ENCODE measurements at regions not wholly inside any gene's neighbourhood (a gene's known extent, or its start where the extent isn't known, plus 50 kb on each side); places are given as distances from the start of the nearest gene placed in this dataset.

DNA sequence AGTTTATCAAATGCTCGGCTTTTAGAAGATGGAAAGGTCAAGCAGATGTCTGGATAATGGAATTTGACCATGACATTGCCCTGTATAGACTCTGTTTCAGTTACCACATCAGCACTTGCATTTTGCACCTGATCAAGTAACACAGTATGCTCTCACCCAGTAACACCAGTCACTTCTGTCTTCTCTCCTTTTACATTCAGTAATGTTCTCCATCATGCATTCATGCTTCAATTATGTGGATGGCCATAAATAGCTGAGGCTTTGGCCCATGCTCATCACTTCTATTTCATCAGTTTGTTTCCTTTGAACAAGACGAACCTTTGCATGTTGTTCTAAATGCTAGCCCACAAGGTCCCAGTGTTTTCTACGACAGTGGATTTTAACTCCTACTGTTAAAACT is 322.9 kb upstream of the ACVR2A start:
- Mint-ChIP-seq H3K36me3 (ENCODE audit: low read depth, unreplicated experiment) (no peaks in the 10 kb centered on the region), H3K4me3 (ENCODE audit: unreplicated experiment) (no peak overlapping the region), H3K4me1 (ENCODE audit: low read depth, unreplicated experiment) (peaks cover 10% of the 10 kb centered on the region), H3K27me3 (ENCODE audit: low read depth, unreplicated experiment) (no peaks in the 10 kb centered on the region), H3K9me3 (ENCODE audit: unreplicated experiment) (peaks cover 5% of the 10 kb centered on the region), H3K27ac (ENCODE audit: unreplicated experiment) (no peak overlapping the region)
- no peak overlapping the region for H2AFZ ChIP-seq (ENCODE audit: low read depth, low read length)
- H3K9ac ChIP-seq (ENCODE audit: low read length) = no peak overlapping the region
- no peak overlapping the region for H3K4me2 ChIP-seq (ENCODE audit: low read length)
- H3K27me3 ChIP-seq (ENCODE audit: insufficient read depth, low read length) = no peaks in the 10 kb centered on the region
- H4K20me1 ChIP-seq (ENCODE audit: insufficient read depth, low read length) = no peaks in the 10 kb centered on the region
- H3K36me3 ChIP-seq (ENCODE audit: insufficient read depth, low read length) = no peaks in the 10 kb centered on the region
- no peak overlapping the region for H3K27ac ChIP-seq (ENCODE audit: low read depth, low read length)
- no peak for TF ChIP-seq EZH2 (IDR thresholded peaks at IDR 0.05; ENCODE audit: insufficient read depth, low read length)
- TF ChIP-seq, protein P1, sequence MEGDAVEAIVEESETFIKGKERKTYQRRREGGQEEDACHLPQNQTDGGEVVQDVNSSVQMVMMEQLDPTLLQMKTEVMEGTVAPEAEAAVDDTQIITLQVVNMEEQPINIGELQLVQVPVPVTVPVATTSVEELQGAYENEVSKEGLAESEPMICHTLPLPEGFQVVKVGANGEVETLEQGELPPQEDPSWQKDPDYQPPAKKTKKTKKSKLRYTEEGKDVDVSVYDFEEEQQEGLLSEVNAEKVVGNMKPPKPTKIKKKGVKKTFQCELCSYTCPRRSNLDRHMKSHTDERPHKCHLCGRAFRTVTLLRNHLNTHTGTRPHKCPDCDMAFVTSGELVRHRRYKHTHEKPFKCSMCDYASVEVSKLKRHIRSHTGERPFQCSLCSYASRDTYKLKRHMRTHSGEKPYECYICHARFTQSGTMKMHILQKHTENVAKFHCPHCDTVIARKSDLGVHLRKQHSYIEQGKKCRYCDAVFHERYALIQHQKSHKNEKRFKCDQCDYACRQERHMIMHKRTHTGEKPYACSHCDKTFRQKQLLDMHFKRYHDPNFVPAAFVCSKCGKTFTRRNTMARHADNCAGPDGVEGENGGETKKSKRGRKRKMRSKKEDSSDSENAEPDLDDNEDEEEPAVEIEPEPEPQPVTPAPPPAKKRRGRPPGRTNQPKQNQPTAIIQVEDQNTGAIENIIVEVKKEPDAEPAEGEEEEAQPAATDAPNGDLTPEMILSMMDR (IDR thresholded peaks at IDR 0.05; ENCODE audit: insufficient read depth, low read depth, low read length) = no peak
- H3K9me3 ChIP-seq (ENCODE audit: insufficient read depth, low read depth, low read length) = no peaks in the 10 kb centered on the region
- no peak overlapping the region for H3K4me3 ChIP-seq (ENCODE audit: insufficient read depth, low read depth, low read length)
- no peaks in the 10 kb centered on the region for H3K79me2 ChIP-seq (ENCODE audit: insufficient read depth, low read length)
- FAIRE-seq (no peak), DNase-seq (ENCODE audit: low read depth) (no peak)
- no peaks in the 10 kb centered on the region for H3K4me1 ChIP-seq (ENCODE audit: insufficient read depth, low read length)

DNA sequence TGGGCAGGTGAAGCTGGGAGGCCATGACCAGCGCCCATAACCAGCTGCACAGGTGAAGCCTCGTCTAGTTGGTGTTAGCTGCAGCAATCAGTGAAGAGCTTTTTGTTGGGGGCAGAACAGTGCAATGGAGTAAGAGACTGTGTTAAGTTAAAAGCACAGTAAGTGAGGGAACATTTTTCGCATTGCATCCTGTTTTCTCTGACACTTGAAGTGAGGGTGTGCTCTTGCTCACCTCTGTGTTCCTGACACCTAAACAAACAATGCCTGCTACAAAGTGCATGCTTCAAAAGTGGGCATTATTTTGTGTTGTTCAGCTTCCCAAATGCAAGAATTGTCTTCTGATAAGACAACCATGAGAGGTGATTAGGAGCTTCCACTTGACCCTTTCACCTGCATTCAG is 324.0 kb upstream of the ACVR2A start:
- no peaks in the 10 kb centered on the region for H3K79me2 ChIP-seq (ENCODE audit: insufficient read depth, low read length)
- no peaks in the 10 kb centered on the region for H3K27me3 Mint-ChIP-seq (ENCODE audit: low read depth, unreplicated experiment)
- H3K36me3 Mint-ChIP-seq (ENCODE audit: low read depth, unreplicated experiment) = no peaks in the 10 kb centered on the region
- H3K4me1 ChIP-seq (ENCODE audit: insufficient read depth, low read length) = no peaks in the 10 kb centered on the region
- TF ChIP-seq, protein P1 (IDR thresholded peaks at IDR 0.05; ENCODE audit: insufficient read depth, low read depth, low read length) = no peak
- no peak for TF ChIP-seq EZH2 (IDR thresholded peaks at IDR 0.05; ENCODE audit: insufficient read depth, low read length)
- H3K4me1 Mint-ChIP-seq (ENCODE audit: low read depth, unreplicated experiment) = peaks cover 4% of the 10 kb centered on the region
- H3K36me3 ChIP-seq (ENCODE audit: insufficient read depth, low read length) = no peaks in the 10 kb centered on the region
- no peak overlapping the region for H2AFZ ChIP-seq (ENCODE audit: low read depth, low read length)
- H3K4me2 ChIP-seq (ENCODE audit: low read length) = no peak overlapping the region
- no peak overlapping the region for H3K9ac ChIP-seq (ENCODE audit: low read length)
- H3K9me3 ChIP-seq (ENCODE audit: insufficient read depth, low read depth, low read length) = no peaks in the 10 kb centered on the region
- no peak overlapping the region for H3K27ac ChIP-seq (ENCODE audit: low read depth, low read length)
- no peak overlapping the region for H3K4me3 Mint-ChIP-seq (ENCODE audit: unreplicated experiment)
- FAIRE-seq = no peak
- no peaks in the 10 kb centered on the region for H3K27me3 ChIP-seq (ENCODE audit: insufficient read depth, low read length)
- no peak for DNase-seq (ENCODE audit: low read depth)
- H3K27ac Mint-ChIP-seq (ENCODE audit: unreplicated experiment) = no peak overlapping the region
- no peaks in the 10 kb centered on the region for H4K20me1 ChIP-seq (ENCODE audit: insufficient read depth, low read length)
- no peak overlapping the region for H3K4me3 ChIP-seq (ENCODE audit: insufficient read depth, low read depth, low read length)
- peaks cover 5% of the 10 kb centered on the region for H3K9me3 Mint-ChIP-seq (ENCODE audit: unreplicated experiment)

- no peak overlapping the region for H3K4me3 Mint-ChIP-seq (ENCODE audit: unreplicated experiment)
- Histone ChIP-seq H3K27ac (ENCODE audit: low read depth, low read length) (no peak overlapping the region), H3K27me3 (ENCODE audit: insufficient read depth, low read length) (no peaks in the 10 kb centered on the region), H3K9me3 (ENCODE audit: insufficient read depth, low read depth, low read length) (no peaks in the 10 kb centered on the region), H3K4me2 (ENCODE audit: low read length) (no peak overlapping the region), H2AFZ (ENCODE audit: low read depth, low read length) (no peak overlapping the region), H3K36me3 (ENCODE audit: insufficient read depth, low read length) (no peaks in the 10 kb centered on the region), H3K4me3 (ENCODE audit: insufficient read depth, low read depth, low read length) (no peak overlapping the region), H3K4me1 (ENCODE audit: insufficient read depth, low read length) (no peaks in the 10 kb centered on the region), H3K9ac (ENCODE audit: low read length) (no peak overlapping the region), H3K79me2 (ENCODE audit: insufficient read depth, low read length) (no peaks in the 10 kb centered on the region), H4K20me1 (ENCODE audit: insufficient read depth, low read length) (no peaks in the 10 kb centered on the region)
- no peaks in the 10 kb centered on the region for H3K27me3 Mint-ChIP-seq (ENCODE audit: low read depth, unreplicated experiment)
- TF ChIP-seq, protein P1 (IDR thresholded peaks at IDR 0.05; ENCODE audit: insufficient read depth, low read depth, low read length) = no peak
- no peak for TF ChIP-seq EZH2 (IDR thresholded peaks at IDR 0.05; ENCODE audit: insufficient read depth, low read length)
- peaks cover 5% of the 10 kb centered on the region for H3K9me3 Mint-ChIP-seq (ENCODE audit: unreplicated experiment)
- H3K36me3 Mint-ChIP-seq (ENCODE audit: low read depth, unreplicated experiment) = no peaks in the 10 kb centered on the region
- FAIRE-seq (no peak), DNase-seq (ENCODE audit: low read depth) (no peak)
- H3K27ac Mint-ChIP-seq (ENCODE audit: unreplicated experiment) = no peak overlapping the region
- no peaks in the 10 kb centered on the region for H3K4me1 Mint-ChIP-seq (ENCODE audit: low read depth, unreplicated experiment)
These were observed 325.7 kb upstream of the ACVR2A start for GRCh38 chr2:147519178-147519577.

Measured in astrocyte (in vitro differentiated cells and primary cell).